Karpas-422 (cell line): ENCODE measurements at regions not wholly inside any gene's neighbourhood (a gene's known extent, or its start where the extent isn't known, plus 50 kb on each side); places are given as distances from the start of the nearest gene placed in this dataset.

ENCODE experiments used
- DNase-seq: peaks from one replicate; pipeline ENCODE4 v3.0.0-alpha.2; 2015
- H2AFZ ChIP-seq: fragments of 200-600 bp; sonication (generic); 2 replicates; pipeline ENCODE4 v1.6.1; 2014; ENCODE audit warnings: antibody characterized with exemption, low read length, mixed read lengths
- H3K27ac ChIP-seq: fragments of 200-600 bp; sonication (generic); 2 replicates; pipeline ENCODE4 v1.5.1; 2014; ENCODE audit warnings: mild to moderate bottlenecking, low read length, moderate library complexity
- H3K27me3 ChIP-seq: fragments of 200-600 bp; sonication (generic); 2 replicates; pipeline ENCODE4 v1.6.1; 2014; ENCODE audit warnings: low read length, mixed read lengths
- H3K36me3 ChIP-seq: fragments of 200-600 bp; sonication (generic); 2 replicates; pipeline ENCODE4 v1.6.1; 2014; ENCODE audit warnings: low read length, mixed read lengths; ENCODE audit not compliant: insufficient read depth
- H3K4me1 ChIP-seq: fragments of 200-600 bp; sonication (generic); 2 replicates; pipeline ENCODE4 v1.6.1; 2014; ENCODE audit warnings: mild to moderate bottlenecking, low read length, mixed read lengths
- H3K4me2 ChIP-seq: fragments of 200-600 bp; sonication (generic); 2 replicates; pipeline ENCODE4 v1.6.1; 2014; ENCODE audit warnings: low read length, low read depth, mild to moderate bottlenecking; ENCODE audit not compliant: poor library complexity, severe bottlenecking
- H3K4me3 ChIP-seq: fragments of 200-600 bp; sonication (generic); 2 replicates; pipeline ENCODE4 v1.5.1; 2014; ENCODE audit warnings: mild to moderate bottlenecking, antibody characterized with exemption, low read length, mixed read lengths
- H3K79me2 ChIP-seq: fragments of 200-600 bp; sonication (generic); 2 replicates; pipeline ENCODE4 v1.6.1; 2014; ENCODE audit warnings: mild to moderate bottlenecking, low read length, mixed read lengths
- H3K9ac ChIP-seq: fragments of 200-600 bp; sonication (generic); 2 replicates; pipeline ENCODE4 v1.6.0; 2014; ENCODE audit warnings: low read length
- H3K9me2 ChIP-seq: fragments of 200-600 bp; sonication (generic), shearing (Covaris generic); replicated peaks from 2 replicates; pipeline ENCODE4 v1.6.0; 2014; ENCODE audit warnings: mild to moderate bottlenecking, low read length, moderate library complexity; ENCODE audit not compliant: insufficient read depth
- H3K9me3 ChIP-seq: fragments of 300-700, 200-600 bp; sonication (generic); 2 replicates; pipeline ENCODE4 v1.6.1; 2014; ENCODE audit warnings: low read length, mixed read lengths
- H4K20me1 ChIP-seq: fragments of 200-600 bp; sonication (generic); 2 replicates; pipeline ENCODE4 v1.6.1; 2014; ENCODE audit warnings: mild to moderate bottlenecking, antibody characterized with exemption, low read length, low read depth; ENCODE audit not compliant: insufficient read depth

DNA sequence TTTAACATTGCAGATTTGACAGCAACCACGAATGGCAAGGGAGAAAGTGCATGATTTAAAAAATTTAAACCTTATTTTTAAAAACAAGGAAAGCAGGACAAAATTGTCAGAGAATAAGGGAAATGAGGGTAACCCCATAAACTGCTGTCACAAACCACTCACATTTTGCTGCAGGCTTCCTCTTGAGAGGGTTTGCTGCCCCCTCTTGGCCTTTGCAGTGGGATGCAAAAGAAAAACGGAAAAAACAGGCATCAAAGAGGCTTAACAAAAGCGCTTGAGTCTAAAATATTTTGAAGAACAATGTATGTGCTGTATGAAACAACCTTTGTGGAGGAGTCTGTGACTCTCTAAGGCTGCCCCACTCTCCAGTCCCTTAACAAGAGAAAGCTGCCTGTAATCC, 91.6 kb downstream of the TMX3 start:
- H3K36me3 ChIP-seq, result no peaks in the 10 kb centered on the region
- no peak overlapping the region for H3K4me3 ChIP-seq
- H3K4me1 ChIP-seq, result no peaks in the 10 kb centered on the region
- no peaks in the 10 kb centered on the region for H3K27me3 ChIP-seq
- H3K4me2 ChIP-seq, result no peak overlapping the region
- no peaks in the 10 kb centered on the region for H3K9me2 ChIP-seq
- DNase-seq, result peak; percentile 88
- H3K9me3 ChIP-seq, result no peaks in the 10 kb centered on the region
- H2AFZ ChIP-seq, result no peak overlapping the region
- no peaks in the 10 kb centered on the region for H4K20me1 ChIP-seq
- no peaks in the 10 kb centered on the region for H3K79me2 ChIP-seq
- H3K9ac ChIP-seq, result no peak overlapping the region
- H3K27ac ChIP-seq, result no peak overlapping the region

DNA sequence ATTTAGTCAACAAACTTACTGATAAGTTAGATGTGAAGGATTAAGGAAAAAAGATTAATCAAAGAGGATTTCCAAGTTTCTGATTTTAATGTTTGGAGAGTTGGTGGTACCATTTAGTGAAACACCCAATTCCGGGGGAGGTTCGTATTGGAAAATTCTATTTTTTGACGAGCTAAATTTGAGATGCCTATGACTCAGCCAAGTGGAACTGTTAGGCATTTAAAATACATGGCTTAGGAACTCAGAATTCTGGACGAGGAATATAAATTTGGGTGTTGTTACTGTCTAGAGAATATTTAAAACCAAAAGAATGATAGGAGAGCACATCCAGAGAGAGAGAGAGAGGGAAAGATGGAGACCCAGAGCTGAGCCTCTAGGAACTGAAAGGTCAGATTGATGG, 103.6 kb downstream of the TMX3 start:
- no peaks in the 10 kb centered on the region for H3K79me2 ChIP-seq
- no peak overlapping the region for H3K27ac ChIP-seq
- H3K9me3 ChIP-seq, result no peaks in the 10 kb centered on the region
- H3K9ac ChIP-seq, result no peak overlapping the region
- H3K4me3 ChIP-seq, result no peak overlapping the region
- H3K27me3 ChIP-seq, result no peaks in the 10 kb centered on the region
- 0 out of 2 replicates have a peak, but pooled peaks cover 4% of the 10 kb centered on the region for H3K9me2 ChIP-seq
- no peak overlapping the region for H3K4me2 ChIP-seq
- no peaks in the 10 kb centered on the region for H3K36me3 ChIP-seq
- H3K4me1 ChIP-seq, result no peaks in the 10 kb centered on the region
- DNase-seq, result no peak
- H4K20me1 ChIP-seq, result no peaks in the 10 kb centered on the region
- no peak overlapping the region for H2AFZ ChIP-seq

DNA sequence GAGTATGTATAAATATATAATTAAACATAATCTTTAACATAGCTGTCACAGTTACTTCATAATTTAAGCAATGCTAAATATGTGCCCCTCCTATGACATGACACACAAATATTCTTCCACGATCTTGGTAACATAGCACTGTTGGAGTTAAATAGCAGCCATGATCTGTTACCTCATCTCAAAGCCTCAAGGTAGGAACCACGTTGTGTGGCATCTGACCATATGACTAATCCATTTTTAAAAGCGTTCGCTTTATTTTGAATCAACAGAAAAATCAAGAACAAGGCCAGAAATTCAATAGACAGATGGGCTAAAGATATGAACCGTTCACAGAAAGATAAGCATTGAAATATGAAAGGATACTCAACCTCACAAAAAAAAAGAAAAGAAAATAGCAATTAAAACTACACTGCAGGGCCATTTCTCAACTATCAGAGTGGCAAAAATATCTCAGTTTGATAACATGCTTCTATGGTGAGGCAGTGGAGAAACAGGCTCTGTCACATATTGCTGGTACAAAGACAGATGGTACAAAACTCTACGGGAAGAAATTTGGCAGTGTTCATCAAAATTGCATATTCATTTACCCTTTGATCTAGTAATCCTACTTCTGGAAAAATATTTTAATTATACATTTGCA, 105.9 kb downstream of the TMX3 start:
- no peaks in the 10 kb centered on the region for H3K79me2 ChIP-seq
- H2AFZ ChIP-seq, result no peak overlapping the region
- H3K4me1 ChIP-seq, result no peaks in the 10 kb centered on the region
- H3K4me3 ChIP-seq, result no peak overlapping the region
- H3K4me2 ChIP-seq, result no peak overlapping the region
- no peaks in the 10 kb centered on the region for H4K20me1 ChIP-seq
- H3K27me3 ChIP-seq, result no peaks in the 10 kb centered on the region
- no peaks in the 10 kb centered on the region for H3K9me3 ChIP-seq
- 0 out of 2 replicates have a peak, but pooled peaks cover 4% of the 10 kb centered on the region for H3K9me2 ChIP-seq
- DNase-seq, result no peak
- H3K9ac ChIP-seq, result no peak overlapping the region
- no peaks in the 10 kb centered on the region for H3K36me3 ChIP-seq
- no peak overlapping the region for H3K27ac ChIP-seq

DNA sequence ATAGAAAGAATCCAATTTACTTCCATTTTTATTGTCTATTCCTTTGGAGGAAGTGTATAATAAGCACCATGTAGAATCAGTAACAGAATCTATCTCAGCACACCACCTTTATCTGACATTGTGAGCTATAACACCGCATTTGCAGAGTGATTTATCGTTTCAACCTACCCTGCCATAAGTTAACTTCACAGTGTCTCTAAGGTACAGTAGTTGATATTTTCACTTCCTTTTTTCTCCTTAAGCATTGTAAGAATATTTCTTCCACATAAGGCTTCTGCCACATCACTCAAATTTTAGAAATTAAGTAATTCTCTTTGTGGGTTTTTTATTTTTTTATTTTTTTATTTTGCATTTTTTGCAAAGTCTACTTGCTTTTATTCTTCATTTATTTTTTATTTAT, 107.1 kb downstream of the TMX3 start:
- 0 out of 2 replicates have a peak, but pooled peaks cover 2% of the 10 kb centered on the region for H3K27me3 ChIP-seq
- H3K79me2 ChIP-seq, result no peaks in the 10 kb centered on the region
- no peak overlapping the region for H3K27ac ChIP-seq
- no peak overlapping the region for H3K4me2 ChIP-seq
- H3K9me3 ChIP-seq, result no peaks in the 10 kb centered on the region
- H2AFZ ChIP-seq, result no peak overlapping the region
- H3K36me3 ChIP-seq, result no peaks in the 10 kb centered on the region
- H4K20me1 ChIP-seq, result no peaks in the 10 kb centered on the region
- H3K4me1 ChIP-seq, result no peaks in the 10 kb centered on the region
- DNase-seq, result no peak
- H3K9me2 ChIP-seq, result 0 out of 2 replicates have a peak, but pooled peaks cover 4% of the 10 kb centered on the region
- H3K9ac ChIP-seq, result no peak overlapping the region
- H3K4me3 ChIP-seq, result no peak overlapping the region

DNA sequence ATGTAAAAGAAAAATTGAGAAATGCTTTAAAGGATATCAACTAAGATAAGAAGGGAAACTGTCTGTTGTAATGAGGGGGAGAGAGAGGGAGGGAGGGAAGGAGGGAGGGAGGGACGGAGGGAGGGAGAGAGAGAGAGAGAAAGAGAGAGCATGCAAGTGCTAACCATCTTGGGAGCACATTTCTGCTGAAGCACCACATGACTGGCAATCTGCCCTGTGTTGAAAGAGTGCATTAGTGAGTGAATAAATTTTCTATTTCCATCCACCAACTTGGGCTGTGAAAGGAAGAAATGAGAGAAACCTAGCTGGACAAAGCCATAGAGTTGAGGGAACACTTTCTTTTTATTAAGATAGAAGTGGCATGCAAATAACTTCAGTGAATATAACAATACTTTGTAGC, 110.7 kb downstream of the TMX3 start:
- Histone ChIP-seq H3K4me2 (no peak overlapping the region), H3K27me3 (0 out of 2 replicates have a peak, but pooled peaks cover 3% of the 10 kb centered on the region), H3K4me3 (no peak overlapping the region), H3K27ac (no peak overlapping the region), H3K9ac (no peak overlapping the region), H4K20me1 (no peaks in the 10 kb centered on the region), H3K9me3 (no peaks in the 10 kb centered on the region), H3K36me3 (no peaks in the 10 kb centered on the region), H3K79me2 (no peaks in the 10 kb centered on the region), H3K9me2 (no peaks in the 10 kb centered on the region), H3K4me1 (no peaks in the 10 kb centered on the region), H2AFZ (no peak overlapping the region)
- no peak for DNase-seq

DNA sequence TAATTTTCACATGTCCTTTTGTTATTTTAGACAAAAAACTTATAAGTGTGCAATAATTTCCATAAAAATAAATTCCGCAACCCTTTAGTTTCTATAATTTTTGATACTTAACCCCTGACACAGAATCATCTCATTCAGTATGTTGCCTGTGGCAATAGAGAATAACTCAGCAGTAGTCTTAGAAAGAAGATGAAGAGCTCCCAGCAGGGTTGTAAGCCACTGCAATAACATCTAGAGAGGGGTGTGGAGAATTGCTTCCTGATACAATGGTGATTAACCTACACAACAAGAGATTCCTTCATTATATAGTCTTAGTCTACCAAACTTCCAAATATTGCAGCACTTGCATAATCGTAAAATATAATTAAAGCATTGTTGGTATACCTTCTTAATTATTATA, 118.9 kb downstream of the TMX3 start:
- no peak overlapping the region for H3K4me2 ChIP-seq

DNA sequence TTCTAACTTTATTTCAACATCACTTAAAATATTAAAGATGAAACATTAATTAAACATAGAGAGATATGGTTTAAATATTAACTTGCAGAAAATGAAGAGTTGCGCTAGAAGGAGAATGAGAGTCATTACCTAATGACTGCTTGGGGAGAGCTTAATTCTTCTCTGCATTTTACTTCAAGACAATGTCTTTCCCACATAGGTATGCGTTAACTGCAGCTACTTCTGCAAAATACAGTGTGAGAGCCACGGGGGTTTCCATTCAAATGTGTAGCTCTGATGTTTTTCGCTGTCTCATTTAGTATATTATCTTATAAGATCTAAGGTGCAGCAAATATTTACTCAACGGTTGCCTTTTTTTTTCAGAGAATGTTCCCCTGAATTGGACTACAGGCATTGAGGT, 126.7 kb downstream of the TMX3 start:
- no peak overlapping the region for H3K4me2 ChIP-seq
- no peak overlapping the region for H2AFZ ChIP-seq
- no peaks in the 10 kb centered on the region for H3K79me2 ChIP-seq
- no peaks in the 10 kb centered on the region for H3K4me1 ChIP-seq
- no peaks in the 10 kb centered on the region for H4K20me1 ChIP-seq
- no peak overlapping the region for H3K27ac ChIP-seq
- no peaks in the 10 kb centered on the region for H3K9me2 ChIP-seq
- no peaks in the 10 kb centered on the region for H3K27me3 ChIP-seq
- no peaks in the 10 kb centered on the region for H3K36me3 ChIP-seq
- no peak for DNase-seq
- no peaks in the 10 kb centered on the region for H3K9me3 ChIP-seq
- H3K4me3 ChIP-seq, result no peak overlapping the region
- H3K9ac ChIP-seq, result no peak overlapping the region

More for the DNA sequence above, 118.9 kb downstream of the TMX3 start:
- Histone ChIP-seq H3K79me2 (no peaks in the 10 kb centered on the region), H4K20me1 (no peaks in the 10 kb centered on the region), H3K36me3 (no peaks in the 10 kb centered on the region), H3K4me3 (no peak overlapping the region), H3K27ac (no peak overlapping the region), H3K27me3 (0 out of 2 replicates have a peak, but pooled peaks cover 2% of the 10 kb centered on the region), H3K9ac (no peak overlapping the region), H3K4me1 (no peaks in the 10 kb centered on the region), H3K9me3 (no peaks in the 10 kb centered on the region; the same call in 1 of the 2 replicates), H3K9me2 (no peaks in the 10 kb centered on the region), H2AFZ (no peak overlapping the region)
- no peak for DNase-seq

DNA sequence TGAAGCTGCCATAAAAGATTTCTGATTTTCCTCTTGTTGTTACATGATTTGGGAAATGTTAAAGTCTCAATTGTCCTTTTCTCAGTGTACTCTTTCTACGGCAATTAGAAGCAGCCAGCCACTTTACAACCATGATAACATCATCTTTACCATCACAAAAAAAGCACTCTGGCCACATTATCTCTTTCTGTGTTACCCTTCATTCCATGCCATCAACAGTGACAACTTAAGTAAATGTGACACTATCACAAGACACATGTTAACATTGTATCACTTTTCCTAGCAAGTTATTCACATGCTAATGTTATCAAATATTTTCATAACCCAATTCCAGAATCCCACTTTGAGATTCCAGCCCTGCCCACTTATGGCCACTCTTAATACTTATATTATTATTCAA, 131.2 kb downstream of the TMX3 start:
- Histone ChIP-seq H3K36me3 (no peaks in the 10 kb centered on the region), H3K4me2 (no peak overlapping the region), H3K9ac (no peak overlapping the region), H2AFZ (no peak overlapping the region), H3K79me2 (no peaks in the 10 kb centered on the region), H3K4me1 (no peaks in the 10 kb centered on the region), H3K27ac (no peak overlapping the region), H3K9me3 (0 out of 2 replicates have a peak, but pooled peaks cover 6% of the 10 kb centered on the region), H3K27me3 (no peaks in the 10 kb centered on the region), H4K20me1 (no peaks in the 10 kb centered on the region), H3K4me3 (no peak overlapping the region), H3K9me2 (no peaks in the 10 kb centered on the region)
- DNase-seq, result no peak
